Neutrophil (primary cell): ENCODE measurements at regions not wholly inside any gene's neighbourhood (a gene's known extent, or its start where the extent isn't known, plus 50 kb on each side); places are given as distances from the start of the nearest gene placed in this dataset.

Experiments
- H3K27ac ChIP-seq: fragments of 200-600 bp; sonication (generic); 2 replicates; pipeline ENCODE4 v1.5.1; 2016; ENCODE audit warnings: mild to moderate bottlenecking, moderate library complexity
- H3K27me3 ChIP-seq: fragments of 200-600 bp; sonication (generic); 2 replicates; pipeline ENCODE4 v1.6.0; 2016; ENCODE audit warnings: mild to moderate bottlenecking
- H3K36me3 ChIP-seq: fragments of 200-600 bp; sonication (generic); 2 replicates; pipeline ENCODE4 v1.5.1; 2017
- H3K4me1 ChIP-seq, 2 experiments: fragments of 200-600 bp in 1 of 2; sonication (generic) in 1 of 2; 1 replicate in 1 of 2; 2 replicates in 1 of 2; pipeline versions ENCODE4 v1.5.1 to v1.6.1; 2013 to 2016; ENCODE audit warnings: low read depth in 1 of 2, low read length in 1 of 2, mild to moderate bottlenecking in 1 of 2, moderate library complexity in 1 of 2; ENCODE audit not compliant: control insufficient read depth in 1 of 2, insufficient read depth in 1 of 2
- H3K4me3 ChIP-seq, 2 experiments: fragments of 200-600 bp in 1 of 2; sonication (generic) in 1 of 2; 1 replicate in 1 of 2; 2 replicates in 1 of 2; pipeline ENCODE4 v1.5.1; 2013 to 2016; ENCODE audit warnings: low read depth in 1 of 2, low read length in 1 of 2, mild to moderate bottlenecking in 1 of 2, moderate library complexity in 1 of 2
- H3K9me3 ChIP-seq: fragments of 200-600 bp; sonication (generic); 2 replicates; pipeline ENCODE4 v1.5.1; 2016
- TF ChIP-seq, protein P1 (sequence below): fragments of 200-600 bp; sonication (generic); IDR thresholded peaks from 2 replicates; pipeline ENCODE4 v1.5.1; 2016; ENCODE audit warnings: antibody characterized with exemption

DNA sequence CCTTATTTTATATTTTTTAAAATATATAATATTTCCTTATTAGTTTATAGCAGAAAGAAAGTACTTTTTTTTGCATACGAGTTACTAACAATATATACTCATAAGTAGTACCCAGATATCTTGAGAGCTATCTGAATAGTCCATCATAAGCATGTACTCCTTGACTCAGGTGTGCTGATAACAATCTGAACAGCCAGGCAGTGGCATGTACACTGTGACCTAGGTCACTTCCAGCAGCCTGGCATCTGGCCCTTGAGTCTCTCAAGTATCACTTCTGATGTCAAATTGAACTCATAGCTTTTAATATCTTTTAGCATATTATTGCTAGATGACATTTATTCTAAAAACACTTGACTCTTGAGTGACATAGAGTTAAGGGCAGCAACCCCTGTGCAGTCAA, 1576.7 kb downstream of the SLITRK1 start:
- H3K36me3 ChIP-seq, result no peaks in the 10 kb centered on the region
- H3K4me3 ChIP-seq, result no peak overlapping the region
- no peak overlapping the region for H3K27ac ChIP-seq
- TF ChIP-seq, protein P1, sequence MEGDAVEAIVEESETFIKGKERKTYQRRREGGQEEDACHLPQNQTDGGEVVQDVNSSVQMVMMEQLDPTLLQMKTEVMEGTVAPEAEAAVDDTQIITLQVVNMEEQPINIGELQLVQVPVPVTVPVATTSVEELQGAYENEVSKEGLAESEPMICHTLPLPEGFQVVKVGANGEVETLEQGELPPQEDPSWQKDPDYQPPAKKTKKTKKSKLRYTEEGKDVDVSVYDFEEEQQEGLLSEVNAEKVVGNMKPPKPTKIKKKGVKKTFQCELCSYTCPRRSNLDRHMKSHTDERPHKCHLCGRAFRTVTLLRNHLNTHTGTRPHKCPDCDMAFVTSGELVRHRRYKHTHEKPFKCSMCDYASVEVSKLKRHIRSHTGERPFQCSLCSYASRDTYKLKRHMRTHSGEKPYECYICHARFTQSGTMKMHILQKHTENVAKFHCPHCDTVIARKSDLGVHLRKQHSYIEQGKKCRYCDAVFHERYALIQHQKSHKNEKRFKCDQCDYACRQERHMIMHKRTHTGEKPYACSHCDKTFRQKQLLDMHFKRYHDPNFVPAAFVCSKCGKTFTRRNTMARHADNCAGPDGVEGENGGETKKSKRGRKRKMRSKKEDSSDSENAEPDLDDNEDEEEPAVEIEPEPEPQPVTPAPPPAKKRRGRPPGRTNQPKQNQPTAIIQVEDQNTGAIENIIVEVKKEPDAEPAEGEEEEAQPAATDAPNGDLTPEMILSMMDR, result no peak
- no peaks in the 10 kb centered on the region for H3K27me3 ChIP-seq
- no peaks in the 10 kb centered on the region for H3K9me3 ChIP-seq
- H3K4me1 ChIP-seq, result no peaks in the 10 kb centered on the region

DNA sequence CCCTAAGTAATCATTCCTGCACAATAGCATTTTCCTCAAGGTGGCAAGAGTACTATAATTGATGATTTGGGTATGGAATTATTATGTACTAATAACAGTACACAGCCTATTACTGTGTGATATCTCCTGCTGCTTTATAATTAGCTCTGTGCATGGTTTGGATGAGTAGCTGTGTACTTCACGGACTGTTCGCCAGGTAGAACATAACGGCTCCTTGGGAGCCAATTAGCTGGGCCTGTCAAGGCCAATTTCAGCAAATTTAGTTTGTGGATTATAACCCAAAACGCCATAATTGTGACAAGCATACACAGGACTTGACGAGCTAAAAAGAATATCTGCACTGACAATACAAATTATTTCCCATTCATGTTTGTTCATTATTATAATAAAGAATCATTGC, 1584.2 kb downstream of the SLITRK1 start:
- no peaks in the 10 kb centered on the region for H3K9me3 ChIP-seq
- no peak overlapping the region for H3K27ac ChIP-seq
- no peaks in the 10 kb centered on the region for H3K4me1 ChIP-seq
- no peaks in the 10 kb centered on the region for H3K27me3 ChIP-seq
- TF ChIP-seq, protein P1, result no peak
- no peaks in the 10 kb centered on the region for H3K36me3 ChIP-seq
- no peak overlapping the region for H3K4me3 ChIP-seq

DNA sequence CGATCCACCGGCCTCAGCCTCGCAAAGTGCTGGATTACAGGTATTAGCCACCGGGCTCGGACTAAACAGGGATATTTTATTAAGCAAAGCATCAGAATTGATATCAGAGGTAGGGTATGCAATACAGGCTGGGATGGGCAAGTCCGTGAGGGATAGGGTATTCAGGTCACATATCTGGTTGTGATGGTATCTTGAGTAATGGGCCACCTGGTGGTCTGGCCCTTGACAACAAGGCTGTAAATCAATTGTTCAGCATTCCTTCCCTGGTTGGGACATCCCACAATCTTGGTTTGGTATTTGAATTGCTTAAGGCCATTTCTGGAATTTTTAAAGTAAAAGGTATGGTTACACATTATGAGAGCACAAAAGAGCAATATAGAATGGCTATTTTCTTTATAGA, 1588.0 kb downstream of the SLITRK1 start:
- no peaks in the 10 kb centered on the region for H3K36me3 ChIP-seq
- H3K4me3 ChIP-seq, result no peak overlapping the region
- no peaks in the 10 kb centered on the region for H3K4me1 ChIP-seq
- no peaks in the 10 kb centered on the region for H3K27me3 ChIP-seq
- no peak overlapping the region for H3K27ac ChIP-seq
- no peaks in the 10 kb centered on the region for H3K9me3 ChIP-seq
- TF ChIP-seq, protein P1, result no peak

DNA sequence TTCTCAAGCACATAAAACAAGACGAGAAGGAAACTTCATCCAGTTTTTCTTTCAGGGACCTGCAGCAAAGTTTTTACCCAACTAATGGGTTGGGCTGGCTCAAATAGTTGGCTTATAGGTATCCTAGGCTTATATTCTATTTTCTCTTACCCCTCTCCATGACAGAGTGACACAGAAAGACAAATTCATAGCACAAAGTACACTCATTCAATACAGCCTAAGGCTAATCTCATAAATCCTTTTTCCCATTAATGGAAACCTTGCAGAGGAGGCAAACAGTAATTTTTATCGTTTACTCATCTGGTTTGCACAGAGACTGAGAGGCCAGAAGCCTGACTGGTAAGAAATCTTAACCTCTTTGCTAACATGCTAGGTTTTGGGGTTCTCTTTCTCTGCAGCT, 1589.9 kb downstream of the SLITRK1 start:
- Histone ChIP-seq H3K9me3 (no peaks in the 10 kb centered on the region), H3K4me3 (no peak overlapping the region)

DNA sequence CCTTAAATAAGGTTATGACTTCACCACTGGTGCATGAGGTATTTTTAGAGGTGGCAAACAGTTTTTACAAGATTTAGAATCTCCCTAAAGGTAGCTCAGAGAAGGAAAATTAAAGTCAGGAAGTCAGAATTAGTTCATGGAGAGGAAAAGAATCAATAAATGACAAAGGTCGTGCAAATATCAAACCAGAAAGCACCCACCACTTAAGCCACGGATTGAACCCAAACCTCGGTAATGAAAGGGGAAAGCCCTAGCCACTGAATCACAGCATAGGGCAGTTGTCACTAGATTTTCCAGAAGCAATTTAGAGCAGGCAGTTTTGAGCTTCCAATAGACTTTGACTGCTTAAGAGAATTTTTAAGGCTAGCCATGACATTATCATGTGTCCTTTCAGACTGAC, 1590.4 kb downstream of the SLITRK1 start:
- Histone ChIP-seq H3K4me3 (no peak overlapping the region), H3K27me3 (no peaks in the 10 kb centered on the region), H3K4me1 (no peaks in the 10 kb centered on the region), H3K9me3 (no peaks in the 10 kb centered on the region), H3K36me3 (no peaks in the 10 kb centered on the region), H3K27ac (no peak overlapping the region)
- TF ChIP-seq, protein P1, result no peak

More for the DNA sequence above, 1589.9 kb downstream of the SLITRK1 start:
- no peaks in the 10 kb centered on the region for H3K36me3 ChIP-seq
- H3K4me1 ChIP-seq, result no peaks in the 10 kb centered on the region
- no peak overlapping the region for H3K27ac ChIP-seq
- TF ChIP-seq, protein P1, result no peak
- H3K27me3 ChIP-seq, result no peaks in the 10 kb centered on the region

DNA sequence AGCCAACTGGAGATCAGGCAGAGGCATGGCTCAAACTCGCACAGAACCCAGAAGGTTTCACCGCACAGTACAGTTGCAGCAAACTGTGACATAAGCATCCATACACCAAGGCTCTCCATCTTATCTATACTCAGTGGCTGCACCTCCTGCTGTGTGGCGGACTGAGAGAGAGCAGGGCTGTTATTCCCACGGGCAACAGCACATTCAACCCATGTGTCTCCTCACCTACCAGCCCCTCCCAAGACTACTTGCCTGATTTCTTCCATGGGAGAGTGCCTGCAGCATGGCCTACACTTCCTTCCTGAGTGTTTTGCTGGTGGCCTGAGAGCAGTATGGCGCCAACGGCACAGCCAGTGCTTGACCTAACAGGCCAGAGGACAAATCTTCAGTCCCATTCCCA, 1606.6 kb downstream of the SLITRK1 start:
- no peaks in the 10 kb centered on the region for H3K36me3 ChIP-seq
- no peak overlapping the region for H3K4me3 ChIP-seq
- H3K4me1 ChIP-seq, result no peaks in the 10 kb centered on the region
- H3K9me3 ChIP-seq, result peaks cover 3% of the 10 kb centered on the region
- no peak overlapping the region for H3K27ac ChIP-seq
- no peaks in the 10 kb centered on the region for H3K27me3 ChIP-seq
- TF ChIP-seq, protein P1, result no peak
